ENCODE measurements at regions not wholly inside any gene's neighbourhood (a gene's known extent, or its start where the extent isn't known, plus 50 kb on each side); places are given as distances from the start of the nearest gene placed in this dataset.
A peak's percentile ranks its signal among the peaks of the same experiment; 100 is the strongest.

DNA sequence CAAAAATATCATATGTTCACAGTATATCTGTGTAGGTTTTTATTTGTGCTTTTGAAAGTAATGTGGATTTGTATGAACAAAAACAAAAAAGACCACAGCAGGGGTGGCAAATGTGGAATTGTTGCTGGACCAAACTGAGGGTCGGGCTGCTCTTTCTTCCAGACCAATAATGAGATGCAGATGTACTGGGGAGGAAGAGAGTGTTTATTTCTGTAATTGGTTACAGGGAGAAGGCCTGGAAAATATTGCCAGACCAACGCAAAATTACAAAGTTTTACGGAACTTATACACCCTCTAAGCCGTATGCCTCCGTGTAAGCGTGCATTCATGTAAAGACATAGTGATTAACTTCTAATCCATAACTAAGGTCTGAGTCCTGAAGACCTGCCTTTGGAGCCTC is 353.9 kb upstream of the C16orf82 start:
- Histone ChIP-seq H3K9me3 (ENCODE audit: low read length) (peaks cover 10% of the 10 kb centered on the region; the same call in 1 of the 2 replicates), H3K4me1 (ENCODE audit: insufficient read depth, low read length, poor library complexity, severe bottlenecking) (peaks cover 61% of the 10 kb centered on the region), H3K27ac (ENCODE audit: low read depth, low read length, poor library complexity, severe bottlenecking) (peak overlapping the region; percentile 15), H3K36me3 (ENCODE audit: insufficient read depth, low read length) (no peaks in the 10 kb centered on the region; the same call in 1 of the 2 replicates), H3K4me3 (ENCODE audit: low read depth, low read length, poor library complexity, severe bottlenecking) (no peak overlapping the region), H2AFZ (ENCODE audit: low read length) (peak overlapping the region; percentile 91; the same call in 1 of the 2 replicates), H3K9me2 (ENCODE audit: insufficient read depth, low read length) (no peaks in the 10 kb centered on the region), H3K4me2 (ENCODE audit: low read length) (no peak overlapping the region), H3K79me2 (ENCODE audit: insufficient read depth, low read depth, low read length) (no peaks in the 10 kb centered on the region), H4K20me1 (ENCODE audit: insufficient read depth, low read length) (no peaks in the 10 kb centered on the region)
- ChIA-PET CTCF (ENCODE audit: unreplicated experiment) (no interaction called here), POLR2A (no interaction called here)
- no peak for DNase-seq (ENCODE audit: low spot score)
- intact Hi-C loops (cut with micrococcal nuclease; ENCODE audit: unreplicated experiment) = no loop called here
- no peak for TF ChIP-seq EZH2phosphoT487 (IDR thresholded peaks at IDR 0.05; ENCODE audit: borderline replicate concordance, low read depth, low read length)
- TF ChIP-seq, protein P1, sequence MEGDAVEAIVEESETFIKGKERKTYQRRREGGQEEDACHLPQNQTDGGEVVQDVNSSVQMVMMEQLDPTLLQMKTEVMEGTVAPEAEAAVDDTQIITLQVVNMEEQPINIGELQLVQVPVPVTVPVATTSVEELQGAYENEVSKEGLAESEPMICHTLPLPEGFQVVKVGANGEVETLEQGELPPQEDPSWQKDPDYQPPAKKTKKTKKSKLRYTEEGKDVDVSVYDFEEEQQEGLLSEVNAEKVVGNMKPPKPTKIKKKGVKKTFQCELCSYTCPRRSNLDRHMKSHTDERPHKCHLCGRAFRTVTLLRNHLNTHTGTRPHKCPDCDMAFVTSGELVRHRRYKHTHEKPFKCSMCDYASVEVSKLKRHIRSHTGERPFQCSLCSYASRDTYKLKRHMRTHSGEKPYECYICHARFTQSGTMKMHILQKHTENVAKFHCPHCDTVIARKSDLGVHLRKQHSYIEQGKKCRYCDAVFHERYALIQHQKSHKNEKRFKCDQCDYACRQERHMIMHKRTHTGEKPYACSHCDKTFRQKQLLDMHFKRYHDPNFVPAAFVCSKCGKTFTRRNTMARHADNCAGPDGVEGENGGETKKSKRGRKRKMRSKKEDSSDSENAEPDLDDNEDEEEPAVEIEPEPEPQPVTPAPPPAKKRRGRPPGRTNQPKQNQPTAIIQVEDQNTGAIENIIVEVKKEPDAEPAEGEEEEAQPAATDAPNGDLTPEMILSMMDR (conservative IDR thresholded peaks at IDR 0.05; ENCODE audit: low read length) = no peak
- no TSS peak for BruUV-seq (replicated peaks)

DNA sequence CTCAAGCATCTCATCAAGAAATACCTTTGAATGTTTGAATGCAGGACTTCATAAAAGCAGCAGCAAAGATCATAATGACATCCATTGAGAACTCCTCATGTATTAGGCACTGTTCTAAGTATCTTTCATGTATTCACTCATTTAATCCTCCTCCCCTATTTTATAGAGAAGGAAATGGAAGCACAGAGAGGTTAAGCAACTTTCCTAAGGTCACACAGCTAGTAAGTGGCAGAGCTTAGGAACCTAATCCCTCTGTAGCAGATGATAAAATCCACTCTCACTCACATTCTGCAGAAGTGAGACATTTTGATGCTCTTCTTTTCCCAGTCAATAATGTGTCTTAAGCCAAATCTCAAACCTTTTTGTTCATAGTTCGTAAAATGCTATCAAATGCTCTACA is 350.8 kb upstream of the C16orf82 start:
- Histone ChIP-seq H3K9me3 (ENCODE audit: low read length) (no peaks in the 10 kb centered on the region), H3K79me2 (ENCODE audit: insufficient read depth, low read depth, low read length) (no peaks in the 10 kb centered on the region), H4K20me1 (ENCODE audit: insufficient read depth, low read length) (no peaks in the 10 kb centered on the region), H3K4me2 (ENCODE audit: low read length) (no peak overlapping the region), H3K9me2 (ENCODE audit: insufficient read depth, low read length) (no peaks in the 10 kb centered on the region), H2AFZ (ENCODE audit: low read length) (no peak overlapping the region), H3K4me1 (ENCODE audit: insufficient read depth, low read length, poor library complexity, severe bottlenecking) (peaks cover 35% of the 10 kb centered on the region), H3K4me3 (ENCODE audit: low read depth, low read length, poor library complexity, severe bottlenecking) (no peak overlapping the region), H3K27ac (ENCODE audit: low read depth, low read length, poor library complexity, severe bottlenecking) (no peak overlapping the region), H3K36me3 (ENCODE audit: insufficient read depth, low read length) (no peaks in the 10 kb centered on the region)
- no peak for DNase-seq (ENCODE audit: low spot score)
- ChIA-PET POLR2A (interaction anchor here (0.6 to 1.3 kb wide), 2 partner anchors 10 to 159 kb away, joined by 3 to 5 read pairs; no protein-coding TSS in a partner anchor), CTCF (ENCODE audit: unreplicated experiment) (no interaction called here)
- intact Hi-C loops (cut with micrococcal nuclease; ENCODE audit: unreplicated experiment) = no loop called here
- BruUV-seq (replicated peaks) = no TSS peak
- TF ChIP-seq, protein P1 (conservative IDR thresholded peaks at IDR 0.05; ENCODE audit: low read length) = no peak
- no peak for TF ChIP-seq EZH2phosphoT487 (IDR thresholded peaks at IDR 0.05; ENCODE audit: borderline replicate concordance, low read depth, low read length)

DNA sequence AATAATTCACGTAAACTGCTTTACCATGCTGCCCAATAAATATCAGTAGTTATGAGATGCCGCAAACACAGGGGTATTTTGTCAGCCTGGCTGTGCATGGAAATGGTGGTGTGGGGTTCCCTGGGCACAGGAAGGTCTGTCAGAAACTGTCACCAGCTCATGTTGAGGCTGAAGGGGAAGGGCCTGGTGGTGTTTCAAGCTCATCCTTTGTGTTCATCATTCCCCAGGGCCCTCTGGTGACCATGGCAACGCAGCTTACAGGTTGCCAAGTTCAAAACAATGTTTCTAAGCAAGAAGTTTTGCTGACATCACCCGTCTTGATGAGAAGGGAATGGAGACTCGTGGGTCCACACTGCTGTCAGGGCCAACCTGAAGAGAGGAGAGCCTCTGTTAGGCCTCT is 348.9 kb upstream of the C16orf82 start:
- BruUV-seq (replicated peaks) = no TSS peak
- H3K9me3 ChIP-seq (ENCODE audit: low read length) = no peaks in the 10 kb centered on the region
- peak overlapping the region; percentile 56; the same call in 1 of the 2 replicates for H2AFZ ChIP-seq (ENCODE audit: low read length)
- ChIA-PET CTCF (ENCODE audit: unreplicated experiment) (no interaction called here), POLR2A (interaction anchor here (1.2 kb wide), 1 partner anchor 13 kb away, joined by 3 read pairs; no protein-coding TSS in a partner anchor)
- H3K4me2 ChIP-seq (ENCODE audit: low read length) = peak overlapping the region; percentile 29; the same call in 1 of the 2 replicates
- peaks cover 29% of the 10 kb centered on the region for H3K4me1 ChIP-seq (ENCODE audit: insufficient read depth, low read length, poor library complexity, severe bottlenecking)
- H3K4me3 ChIP-seq (ENCODE audit: low read depth, low read length, poor library complexity, severe bottlenecking) = no peak overlapping the region
- H3K36me3 ChIP-seq (ENCODE audit: insufficient read depth, low read length) = no peaks in the 10 kb centered on the region
- H3K9me2 ChIP-seq (ENCODE audit: insufficient read depth, low read length) = no peaks in the 10 kb centered on the region
- DNase-seq (ENCODE audit: low spot score) = peak; percentile 73
- intact Hi-C loops (cut with micrococcal nuclease; ENCODE audit: unreplicated experiment) = no loop called here
- H3K27ac ChIP-seq (ENCODE audit: low read depth, low read length, poor library complexity, severe bottlenecking) = no peak overlapping the region
- TF ChIP-seq, protein P1 (conservative IDR thresholded peaks at IDR 0.05; ENCODE audit: low read length) = no peak
- no peak for TF ChIP-seq EZH2phosphoT487 (IDR thresholded peaks at IDR 0.05; ENCODE audit: borderline replicate concordance, low read depth, low read length)
- H3K79me2 ChIP-seq (ENCODE audit: insufficient read depth, low read depth, low read length) = no peaks in the 10 kb centered on the region
- no peaks in the 10 kb centered on the region for H4K20me1 ChIP-seq (ENCODE audit: insufficient read depth, low read length)
